H9 (cell line): ENCODE measurements at regions not wholly inside any gene's neighbourhood (a gene's known extent, or its start where the extent isn't known, plus 50 kb on each side); places are given as distances from the start of the nearest gene placed in this dataset.

ENCODE experiments used
- DNase-seq: peaks from one replicate; pipeline ENCODE4 v3.0.0-alpha.2; 2017
- H2AFZ ChIP-seq: one replicate; pipeline ENCODE4 v1.6.1; 2013; ENCODE audit warnings: mild to moderate bottlenecking, low read length, control low read depth, moderate library complexity
- H2AK5ac ChIP-seq: 2 replicates; pipeline ENCODE4 v1.6.1; 2013; ENCODE audit warnings: low read length, control low read depth, mixed read lengths; ENCODE audit not compliant: insufficient read length
- H2BK120ac ChIP-seq: one replicate; pipeline ENCODE4 v1.6.1; 2013; ENCODE audit warnings: low read depth, mild to moderate bottlenecking, low read length, control low read depth, inconsistent platforms; ENCODE audit not compliant: poor library complexity, severe bottlenecking
- H2BK12ac ChIP-seq: 2 replicates; pipeline ENCODE4 v1.6.1; 2013; ENCODE audit warnings: low read length, control low read depth, mixed read lengths, low read depth; ENCODE audit not compliant: insufficient read length
- H2BK15ac ChIP-seq: 2 replicates; pipeline ENCODE4 v1.6.1; 2013; ENCODE audit warnings: low read depth, low read length, control low read depth
- H2BK20ac ChIP-seq: one replicate; pipeline ENCODE4 v1.6.1; 2013; ENCODE audit warnings: low read depth, mild to moderate bottlenecking, low read length, control low read depth, inconsistent platforms; ENCODE audit not compliant: poor library complexity, severe bottlenecking
- H2BK5ac ChIP-seq: 2 replicates; pipeline ENCODE4 v1.6.1; 2013; ENCODE audit warnings: low read length, control low read depth, mixed read lengths; ENCODE audit not compliant: insufficient read length
- H3K14ac ChIP-seq: 2 replicates; pipeline ENCODE4 v1.6.1; 2013; ENCODE audit warnings: low read length, control low read depth; ENCODE audit not compliant: insufficient read depth
- H3K18ac ChIP-seq: 2 replicates; pipeline ENCODE4 v1.6.1; 2013; ENCODE audit warnings: low read depth, mild to moderate bottlenecking, mixed read lengths, low read length, control low read depth; ENCODE audit not compliant: insufficient read length
- H3K23ac ChIP-seq: 2 replicates; pipeline ENCODE4 v1.6.1; 2013; ENCODE audit warnings: low read length, control low read depth, mixed read lengths, low read depth; ENCODE audit not compliant: insufficient read length
- H3K23me2 ChIP-seq: 2 replicates; pipeline ENCODE4 v1.6.1; 2013; ENCODE audit warnings: low read depth, mild to moderate bottlenecking, mixed read lengths, low read length, control low read depth; ENCODE audit not compliant: insufficient read length, poor library complexity, severe bottlenecking
- H3K27ac ChIP-seq: 2 replicates; pipeline ENCODE4 v1.5.1; 2013; ENCODE audit warnings: low read length, control low read depth, mixed read lengths, low read depth; ENCODE audit not compliant: insufficient read length
- H3K27me3 ChIP-seq: 2 replicates; pipeline ENCODE4 v1.6.1; 2013; ENCODE audit warnings: low read length, control low read depth, inconsistent platforms; ENCODE audit not compliant: insufficient read depth
- H3K4ac ChIP-seq: 2 replicates; pipeline ENCODE4 v1.6.1; 2013; ENCODE audit warnings: low read depth, mild to moderate bottlenecking, control low read depth, inconsistent platforms, low read length, moderate library complexity
- H3K4me1 ChIP-seq: 2 replicates; pipeline ENCODE4 v1.6.1; 2013; ENCODE audit warnings: low read length, control low read depth, inconsistent platforms; ENCODE audit not compliant: insufficient read depth
- H3K4me2 ChIP-seq: 2 replicates; pipeline ENCODE4 v1.6.1; 2013; ENCODE audit warnings: low read length, control low read depth, mixed read lengths; ENCODE audit not compliant: insufficient read length, insufficient read depth
- H3K56ac ChIP-seq: 2 replicates; pipeline ENCODE4 v1.6.1; 2013; ENCODE audit warnings: low read depth, mild to moderate bottlenecking, mixed read lengths, low read length, control low read depth; ENCODE audit not compliant: insufficient read length
- H3K79me1 ChIP-seq: 2 replicates; pipeline ENCODE4 v1.6.1; 2013; ENCODE audit warnings: low read depth, mild to moderate bottlenecking, moderate library complexity, low read length, control low read depth, inconsistent platforms; ENCODE audit not compliant: insufficient read depth, poor library complexity, severe bottlenecking
- H3K79me2 ChIP-seq: 2 replicates; pipeline ENCODE4 v1.6.1; 2013; ENCODE audit warnings: low read length, control low read depth, inconsistent platforms; ENCODE audit not compliant: insufficient read depth
- H3K9ac ChIP-seq: 2 replicates; pipeline ENCODE4 v1.6.1; 2013; ENCODE audit warnings: low read length, control low read depth, mixed read lengths; ENCODE audit not compliant: insufficient read length; ENCODE audit errors: extremely low read depth
- H3K9me3 ChIP-seq: one replicate; pipeline ENCODE4 v1.6.1; 2013; ENCODE audit warnings: low read depth, low read length, inconsistent platforms; ENCODE audit not compliant: control insufficient read depth
- H3T11ph ChIP-seq: one replicate; pipeline ENCODE4 v1.6.1; 2013; ENCODE audit warnings: mild to moderate bottlenecking, low read length, control low read depth, inconsistent platforms
- H4K20me1 ChIP-seq: one replicate; pipeline ENCODE4 v1.6.1; 2013; ENCODE audit not compliant: control insufficient read depth, insufficient read length, insufficient read depth
- H4K5ac ChIP-seq: 2 replicates; pipeline ENCODE4 v1.6.1; 2013; ENCODE audit warnings: low read depth, mild to moderate bottlenecking, mixed read lengths, low read length, control low read depth; ENCODE audit not compliant: insufficient read length
- H4K8ac ChIP-seq: replicated peaks from 2 replicates; pipeline ENCODE4 v1.6.1; 2013; ENCODE audit warnings: low read length, control low read depth, mixed read lengths, low read depth; ENCODE audit not compliant: insufficient read length
- H4K91ac ChIP-seq: 2 replicates; pipeline ENCODE4 v1.6.1; 2013; ENCODE audit warnings: low read depth, mild to moderate bottlenecking, moderate library complexity, mixed read lengths, low read length, control low read depth; ENCODE audit not compliant: insufficient read length
- H3K27ac Mint-ChIP-seq, 3 experiments: 2 replicates in 2 of 3; 3 replicates in 1 of 3; pipeline ENCODE4 v1.8.0; 2020 to 2021; ENCODE audit warnings: mixed read lengths in 3 of 3, mild to moderate bottlenecking in 1 of 3, moderate library complexity in 1 of 3
- H3K27me3 Mint-ChIP-seq: 2 replicates; pipeline ENCODE4 v1.8.0; 2021; ENCODE audit warnings: low read depth, mild to moderate bottlenecking, moderate library complexity, mixed read lengths
- H3K36me3 Mint-ChIP-seq, 3 experiments: 2 replicates in 2 of 3; 3 replicates in 1 of 3; pipeline ENCODE4 v1.8.0; 2020 to 2021; ENCODE audit warnings: low read depth in 3 of 3, mixed read lengths in 3 of 3; ENCODE audit not compliant: insufficient read depth in 1 of 3
- H3K4me1 Mint-ChIP-seq, 2 experiments: 2 replicates each; pipeline ENCODE4 v1.8.0; 2020; ENCODE audit warnings: mixed read lengths in 2 of 2
- H3K4me3 Mint-ChIP-seq, 2 experiments: 2 replicates in 1 of 2; 3 replicates in 1 of 2; pipeline ENCODE4 v1.8.0; 2020 to 2021; ENCODE audit warnings: mild to moderate bottlenecking in 2 of 2, mixed read lengths in 2 of 2, moderate library complexity in 1 of 2
- H3K9me3 Mint-ChIP-seq, 2 experiments: 2 replicates in 1 of 2; 3 replicates in 1 of 2; pipeline ENCODE4 v1.8.0; 2020; ENCODE audit warnings: mild to moderate bottlenecking in 2 of 2, mixed read lengths in 2 of 2, moderate library complexity in 1 of 2
- CTCF ChIP-seq: fragments of 200-600 bp; sonication (generic); conservative IDR thresholded peaks from 3 replicates; pipeline ENCODE4 v1.8.0; 2021; ENCODE audit warnings: antibody characterized with exemption, mild to moderate bottlenecking
- WGBS: extraction: QIAGEN DNeasy Blood & Tissue Kit; methylation state at CpG from one replicate; pipeline ENCODE4 v1.1.7; 2013; ENCODE audit warnings: missing lambda C conversion rate, low lambda C conversion rate, mixed read lengths; ENCODE audit not compliant: insufficient read length; ENCODE audit errors: extremely low coverage; 5-methylcytosine and 5-hydroxymethylcytosine counted together

GRCh38 chr13:105595471-105595870, 940.0 kb downstream of the EFNB2 start:
- H4K91ac ChIP-seq, result no peak overlapping the region
- Mint-ChIP-seq H3K36me3 (no peaks in the 10 kb centered on the region), H3K27me3 (no peaks in the 10 kb centered on the region), H3K4me1 (no peaks in the 10 kb centered on the region), H3K27ac (no peak overlapping the region), H3K9me3 (no peaks in the 10 kb centered on the region), H3K4me3 (no peak overlapping the region)
- H3K9me3 ChIP-seq, result no peaks in the 10 kb centered on the region
- no peak overlapping the region for H3K14ac ChIP-seq
- H2BK5ac ChIP-seq, result no peak overlapping the region
- WGBS, result no CpG with 5 or more reads among the region's 4 CpGs
- H4K5ac ChIP-seq, result no peak overlapping the region
- no peak overlapping the region for H4K8ac ChIP-seq
- H2BK120ac ChIP-seq, result no peak overlapping the region
- no peak overlapping the region for H2AK5ac ChIP-seq
- no peak overlapping the region for H2BK20ac ChIP-seq
- no peak overlapping the region for H2AFZ ChIP-seq
- no peak overlapping the region for H3K9ac ChIP-seq
- no peak overlapping the region for H3K18ac ChIP-seq
- no peak overlapping the region for H2BK12ac ChIP-seq
- no peak for DNase-seq
- H3K56ac ChIP-seq, result no peak overlapping the region
- H3K79me1 ChIP-seq, result no peaks in the 10 kb centered on the region
- H3K27me3 ChIP-seq, result no peaks in the 10 kb centered on the region
- H3K23me2 ChIP-seq, result no peaks in the 10 kb centered on the region
- H3T11ph ChIP-seq, result no peak overlapping the region
- H3K79me2 ChIP-seq, result no peaks in the 10 kb centered on the region
- H2BK15ac ChIP-seq, result no peak overlapping the region
- no peak overlapping the region for H3K4me2 ChIP-seq
- H3K4ac ChIP-seq, result no peak overlapping the region
- no peak overlapping the region for H3K23ac ChIP-seq
- H4K20me1 ChIP-seq, result no peaks in the 10 kb centered on the region
- no peak for TF ChIP-seq CTCF
- H3K27ac ChIP-seq, result no peak overlapping the region
- no peaks in the 10 kb centered on the region for H3K4me1 ChIP-seq
